Activated CD4-positive, alpha-beta memory T cell treated with anti-CD3 and anti-CD28 coated beads, Interleukin-2, amount 10 ng/mL, durations not matched to agents 7 days and 5 days (primary cell): ENCODE measurements at regions not wholly inside any gene's neighbourhood (a gene's known extent, or its start where the extent isn't known, plus 50 kb on each side); places are given as distances from the start of the nearest gene placed in this dataset.

Experiments
- CTCF ChIA-PET: fragments of 350-600 bp; sonication (Branson Sonifier 250); formaldehyde crosslinking; loops from one replicate; lab custom pipeline; 2021; ENCODE audit warnings: antibody characterized with exemption, inconsistent platforms; lab: Charles Lee
- POLR2A ChIA-PET: fragments of 350-600 bp; sonication (Branson Sonifier 250); formaldehyde crosslinking; loops from one replicate; lab custom pipeline; 2021; ENCODE audit warnings: antibody characterized with exemption; lab: Charles Lee
- DNase-seq: peaks from one replicate; pipeline ENCODE4 v3.0.0-alpha.2; 2020
- H3K27ac Mint-ChIP-seq: one replicate; pipeline ENCODE4 v1.8.0; 2021; ENCODE audit warnings: mild to moderate bottlenecking, mixed read lengths
- H3K27me3 Mint-ChIP-seq: one replicate; pipeline ENCODE4 v1.8.0; 2021; ENCODE audit warnings: mixed read lengths
- H3K36me3 Mint-ChIP-seq: one replicate; pipeline ENCODE4 v1.8.0; 2021; ENCODE audit warnings: low read depth, mixed read lengths
- H3K4me1 Mint-ChIP-seq: one replicate; pipeline ENCODE4 v1.8.0; 2021; ENCODE audit warnings: mixed read lengths
- H3K4me3 Mint-ChIP-seq: one replicate; pipeline ENCODE4 v1.8.0; 2021; ENCODE audit warnings: mild to moderate bottlenecking, mixed read lengths
- H3K9me3 Mint-ChIP-seq: one replicate; pipeline ENCODE4 v1.8.0; 2021; ENCODE audit warnings: mixed read lengths

GRCh38 chr12:67917811-67918210 is 71.4 kb upstream of the IFNG-AS1 start:
- no peaks in the 10 kb centered on the region for H3K36me3 Mint-ChIP-seq
- peaks cover 4% of the 10 kb centered on the region for H3K27me3 Mint-ChIP-seq
- CTCF ChIA-PET = interaction anchor here (0.9 kb wide), 1 partner anchor 25 kb away, joined by 3 read pairs; no protein-coding TSS in a partner anchor
- no peak overlapping the region for H3K4me3 Mint-ChIP-seq
- no peak for DNase-seq
- POLR2A ChIA-PET = no interaction called here
- H3K27ac Mint-ChIP-seq = no peak overlapping the region
- H3K4me1 Mint-ChIP-seq = no peaks in the 10 kb centered on the region
- H3K9me3 Mint-ChIP-seq = no peaks in the 10 kb centered on the region

GRCh38 chr12:67918441-67918840 is 70.8 kb upstream of the IFNG-AS1 start:
- Mint-ChIP-seq H3K9me3 (no peaks in the 10 kb centered on the region), H3K4me1 (no peaks in the 10 kb centered on the region), H3K27ac (no peak overlapping the region), H3K4me3 (no peak overlapping the region), H3K36me3 (no peaks in the 10 kb centered on the region), H3K27me3 (peaks cover 2% of the 10 kb centered on the region)
- POLR2A ChIA-PET = no interaction called here
- no peak for DNase-seq
- CTCF ChIA-PET = interaction anchor here (0.6 kb wide), 1 partner anchor 9 kb away, joined by 3 read pairs; no protein-coding TSS in a partner anchor

- ChIA-PET POLR2A (no interaction called here), CTCF (no interaction called here)
- Mint-ChIP-seq H3K4me1 (no peaks in the 10 kb centered on the region), H3K9me3 (no peaks in the 10 kb centered on the region), H3K36me3 (no peaks in the 10 kb centered on the region), H3K27me3 (peaks cover 2% of the 10 kb centered on the region), H3K27ac (no peak overlapping the region), H3K4me3 (no peak overlapping the region)
- DNase-seq = no peak
These were observed 69.8 kb upstream of the IFNG-AS1 start for GRCh38 chr12:67919406-67919805.

GRCh38 chr12:67920413-67920812 is 68.8 kb upstream of the IFNG-AS1 start:
- Mint-ChIP-seq H3K27me3 (peaks cover 2% of the 10 kb centered on the region), H3K27ac (no peak overlapping the region), H3K4me1 (peaks cover under 1% of the 10 kb centered on the region), H3K36me3 (no peaks in the 10 kb centered on the region), H3K9me3 (no peaks in the 10 kb centered on the region), H3K4me3 (no peak overlapping the region)
- DNase-seq = no peak
- CTCF ChIA-PET = no interaction called here
- POLR2A ChIA-PET = no interaction called here

- no peaks in the 10 kb centered on the region for H3K36me3 Mint-ChIP-seq
- no peak overlapping the region for H3K4me3 Mint-ChIP-seq
- no peaks in the 10 kb centered on the region for H3K9me3 Mint-ChIP-seq
- H3K4me1 Mint-ChIP-seq = peaks cover 2% of the 10 kb centered on the region
- no peak for DNase-seq
- POLR2A ChIA-PET = no interaction called here
- CTCF ChIA-PET = interaction anchor here (1.0 to 1.1 kb wide), 2 partner anchors 22 to 27 kb away, joined by 3 to 5 read pairs; no protein-coding TSS in a partner anchor
- H3K27ac Mint-ChIP-seq = no peak overlapping the region
- peaks cover 2% of the 10 kb centered on the region for H3K27me3 Mint-ChIP-seq
These were observed 68.0 kb upstream of the IFNG-AS1 start for GRCh38 chr12:67921286-67921685.

GRCh38 chr12:67922245-67922644 is 67.0 kb upstream of the IFNG-AS1 start:
- Mint-ChIP-seq H3K4me1 (peaks cover 2% of the 10 kb centered on the region), H3K27me3 (no peaks in the 10 kb centered on the region), H3K36me3 (no peaks in the 10 kb centered on the region), H3K9me3 (no peaks in the 10 kb centered on the region), H3K27ac (no peak overlapping the region), H3K4me3 (no peak overlapping the region)
- POLR2A ChIA-PET = no interaction called here
- DNase-seq = no peak
- CTCF ChIA-PET = interaction anchor here (0.9 to 1.0 kb wide), 2 partner anchors 8 to 21 kb away, joined by 3 read pairs; no protein-coding TSS in a partner anchor

- no peak for DNase-seq
- POLR2A ChIA-PET = no interaction called here
- CTCF ChIA-PET = no interaction called here
- Mint-ChIP-seq H3K4me1 (peaks cover 2% of the 10 kb centered on the region), H3K27ac (no peak overlapping the region), H3K9me3 (no peaks in the 10 kb centered on the region), H3K4me3 (no peak overlapping the region), H3K27me3 (no peaks in the 10 kb centered on the region), H3K36me3 (no peaks in the 10 kb centered on the region)
These were observed 64.2 kb upstream of the IFNG-AS1 start for GRCh38 chr12:67925077-67925476.

- Mint-ChIP-seq H3K4me3 (no peak overlapping the region), H3K4me1 (peaks cover 2% of the 10 kb centered on the region), H3K9me3 (no peaks in the 10 kb centered on the region), H3K27ac (no peak overlapping the region), H3K27me3 (no peaks in the 10 kb centered on the region), H3K36me3 (no peaks in the 10 kb centered on the region)
- no peak for DNase-seq
- POLR2A ChIA-PET = interaction anchor here (1.8 kb wide), 1 partner anchor 17 kb away, joined by 4 read pairs; no protein-coding TSS in a partner anchor
- CTCF ChIA-PET = no interaction called here
These were observed 63.7 kb upstream of the IFNG-AS1 start for GRCh38 chr12:67925552-67925951.

- H3K27ac Mint-ChIP-seq = no peak overlapping the region
- H3K9me3 Mint-ChIP-seq = no peaks in the 10 kb centered on the region
- H3K4me1 Mint-ChIP-seq = peaks cover 2% of the 10 kb centered on the region
- no peak for DNase-seq
- H3K27me3 Mint-ChIP-seq = no peaks in the 10 kb centered on the region
- no peak overlapping the region for H3K4me3 Mint-ChIP-seq
- ChIA-PET POLR2A (interaction anchor here (1.8 kb wide), 1 partner anchor 17 kb away, joined by 4 read pairs; no protein-coding TSS in a partner anchor), CTCF (no interaction called here)
- no peaks in the 10 kb centered on the region for H3K36me3 Mint-ChIP-seq
These were observed 63.2 kb upstream of the IFNG-AS1 start for GRCh38 chr12:67926063-67926462.

GRCh38 chr12:67927324-67927723 is 61.9 kb upstream of the IFNG-AS1 start:
- Mint-ChIP-seq H3K4me1 (peaks cover 2% of the 10 kb centered on the region), H3K4me3 (no peak overlapping the region), H3K27me3 (no peaks in the 10 kb centered on the region), H3K36me3 (no peaks in the 10 kb centered on the region), H3K9me3 (no peaks in the 10 kb centered on the region), H3K27ac (no peak overlapping the region)
- POLR2A ChIA-PET = interaction anchor here (1.8 kb wide), 1 partner anchor 16 kb away, joined by 4 read pairs; no protein-coding TSS in a partner anchor
- no peak for DNase-seq
- CTCF ChIA-PET = no interaction called here

GRCh38 chr12:67927815-67928214 is 61.4 kb upstream of the IFNG-AS1 start:
- Mint-ChIP-seq H3K4me3 (no peak overlapping the region), H3K27ac (no peak overlapping the region), H3K27me3 (no peaks in the 10 kb centered on the region), H3K9me3 (no peaks in the 10 kb centered on the region), H3K4me1 (peaks cover 2% of the 10 kb centered on the region), H3K36me3 (no peaks in the 10 kb centered on the region)
- ChIA-PET CTCF (interaction anchor here (0.9 kb wide), 1 partner anchor 572 kb away, joined by 4 read pairs; no protein-coding TSS in a partner anchor), POLR2A (no interaction called here)
- no peak for DNase-seq

- Mint-ChIP-seq H3K4me3 (no peak overlapping the region), H3K4me1 (peaks cover 2% of the 10 kb centered on the region), H3K36me3 (no peaks in the 10 kb centered on the region), H3K27ac (no peak overlapping the region), H3K27me3 (no peaks in the 10 kb centered on the region), H3K9me3 (no peaks in the 10 kb centered on the region)
- ChIA-PET POLR2A (no interaction called here), CTCF (interaction anchor here (0.9 kb wide), 1 partner anchor 573 kb away, joined by 4 read pairs; no protein-coding TSS in a partner anchor)
- DNase-seq = no peak
These were observed 60.4 kb upstream of the IFNG-AS1 start for GRCh38 chr12:67928621-67929383.

- Mint-ChIP-seq H3K36me3 (no peaks in the 10 kb centered on the region), H3K27ac (no peak overlapping the region), H3K4me1 (peaks cover 2% of the 10 kb centered on the region), H3K9me3 (no peaks in the 10 kb centered on the region), H3K27me3 (no peaks in the 10 kb centered on the region), H3K4me3 (no peak overlapping the region)
- DNase-seq = no peak
- ChIA-PET CTCF (interaction anchor here (1.6 kb wide), 1 partner anchor 13 kb away, joined by 6 read pairs; no protein-coding TSS in a partner anchor), POLR2A (no interaction called here)
These were observed 59.9 kb upstream of the IFNG-AS1 start for GRCh38 chr12:67929384-67929772.
